ENCODE measurements at regions not wholly inside any gene's neighbourhood (a gene's known extent, or its start where the extent isn't known, plus 50 kb on each side); places are given as distances from the start of the nearest gene placed in this dataset.
"Not testable (repeated sequence)": the region's sequence is repeated elsewhere in the genome, so short reads cannot be mapped to it uniquely, and the experiment has no call there.

GRCh38 chr5:26419987-26420386 lies 618.4 kb downstream of the CDH9 start:
- no peaks in the 10 kb centered on the region for H3K9me3 ChIP-seq (ENCODE audit: insufficient read depth, low read length)
- no peaks in the 10 kb centered on the region for H3K36me3 ChIP-seq (ENCODE audit: insufficient read depth, insufficient read length, low read length)
- no peaks in the 10 kb centered on the region for H3K27me3 ChIP-seq (ENCODE audit: insufficient read depth, insufficient read length)
- DNase-seq (ENCODE audit: low read depth, low spot score) = no peak
- no peaks in the 10 kb centered on the region for H3K4me1 ChIP-seq (ENCODE audit: insufficient read depth, insufficient read length)
- no peak overlapping the region for H3K9ac ChIP-seq (ENCODE audit: insufficient read length, low read depth)
- TF ChIP-seq ZNF274 (IDR thresholded peaks at IDR 0.05; ENCODE audit: low read depth, low read length) = no peak
- TF ChIP-seq YY1 (IDR thresholded peaks at IDR 0.05; ENCODE audit: insufficient read depth, insufficient read length) = no peak
- TF ChIP-seq SUZ12 (IDR thresholded peaks at IDR 0.05; ENCODE audit: extremely low read depth, insufficient read depth, insufficient read length) = no peak
- H3K4me3 ChIP-seq (ENCODE audit: insufficient read length, low read depth) = no peak overlapping the region

- Histone ChIP-seq H3K4me1 (ENCODE audit: insufficient read depth, insufficient read length) (no peaks in the 10 kb centered on the region), H3K27me3 (ENCODE audit: insufficient read depth, insufficient read length) (no peaks in the 10 kb centered on the region), H3K9ac (ENCODE audit: insufficient read length, low read depth) (no peak overlapping the region), H3K36me3 (ENCODE audit: insufficient read depth, insufficient read length, low read length) (no peaks in the 10 kb centered on the region), H3K9me3 (ENCODE audit: insufficient read depth, low read length) (no peaks in the 10 kb centered on the region), H3K4me3 (ENCODE audit: insufficient read length, low read depth) (no peak overlapping the region)
- TF ChIP-seq SUZ12 (IDR thresholded peaks at IDR 0.05; ENCODE audit: extremely low read depth, insufficient read depth, insufficient read length) = no peak
- TF ChIP-seq ZNF274 (IDR thresholded peaks at IDR 0.05; ENCODE audit: low read depth, low read length) = no peak
- no peak for TF ChIP-seq YY1 (IDR thresholded peaks at IDR 0.05; ENCODE audit: insufficient read depth, insufficient read length)
- no peak for DNase-seq (ENCODE audit: low read depth, low spot score)
Measured at GRCh38 chr5:26416911-26417310, 621.5 kb downstream of the CDH9 start.

- no peaks in the 10 kb centered on the region for H3K9me3 ChIP-seq (ENCODE audit: insufficient read depth, low read length)
- H3K4me3 ChIP-seq (ENCODE audit: insufficient read length, low read depth) = no peak overlapping the region
- TF ChIP-seq ZNF274 (IDR thresholded peaks at IDR 0.05; ENCODE audit: low read depth, low read length) (no peak), YY1 (IDR thresholded peaks at IDR 0.05; ENCODE audit: insufficient read depth, insufficient read length) (no peak), SUZ12 (IDR thresholded peaks at IDR 0.05; ENCODE audit: extremely low read depth, insufficient read depth, insufficient read length) (no peak)
- H3K27me3 ChIP-seq (ENCODE audit: insufficient read depth, insufficient read length) = no peaks in the 10 kb centered on the region
- no peaks in the 10 kb centered on the region for H3K4me1 ChIP-seq (ENCODE audit: insufficient read depth, insufficient read length)
- no peak overlapping the region for H3K9ac ChIP-seq (ENCODE audit: insufficient read length, low read depth)
- H3K36me3 ChIP-seq (ENCODE audit: insufficient read depth, insufficient read length, low read length) = no peaks in the 10 kb centered on the region
- no peak for DNase-seq (ENCODE audit: low read depth, low spot score)
Measured at GRCh38 chr5:26415987-26416779, 622.2 kb downstream of the CDH9 start.

- Histone ChIP-seq H3K9me3 (ENCODE audit: insufficient read depth, low read length) (no peaks in the 10 kb centered on the region), H3K4me3 (ENCODE audit: insufficient read length, low read depth) (no peak overlapping the region), H3K27me3 (ENCODE audit: insufficient read depth, insufficient read length) (no peaks in the 10 kb centered on the region), H3K4me1 (ENCODE audit: insufficient read depth, insufficient read length) (no peaks in the 10 kb centered on the region), H3K36me3 (ENCODE audit: insufficient read depth, insufficient read length, low read length) (no peaks in the 10 kb centered on the region), H3K9ac (ENCODE audit: insufficient read length, low read depth) (no peak overlapping the region)
- DNase-seq (ENCODE audit: low read depth, low spot score) = no peak
- TF ChIP-seq YY1 (IDR thresholded peaks at IDR 0.05; ENCODE audit: insufficient read depth, insufficient read length) = no peak
- TF ChIP-seq SUZ12 (IDR thresholded peaks at IDR 0.05; ENCODE audit: extremely low read depth, insufficient read depth, insufficient read length) = no peak
- no peak for TF ChIP-seq ZNF274 (IDR thresholded peaks at IDR 0.05; ENCODE audit: low read depth, low read length)
Measured at GRCh38 chr5:26390608-26391007, 647.8 kb downstream of the CDH9 start.

GRCh38 chr5:26388976-26389375 lies 649.4 kb downstream of the CDH9 start:
- no peak for DNase-seq (ENCODE audit: low read depth, low spot score)
- TF ChIP-seq ZNF274 (IDR thresholded peaks at IDR 0.05; ENCODE audit: low read depth, low read length) = no peak
- TF ChIP-seq SUZ12 (IDR thresholded peaks at IDR 0.05; ENCODE audit: extremely low read depth, insufficient read depth, insufficient read length) = no peak
- TF ChIP-seq YY1 (IDR thresholded peaks at IDR 0.05; ENCODE audit: insufficient read depth, insufficient read length) = no peak
- no peaks in the 10 kb centered on the region for H3K27me3 ChIP-seq (ENCODE audit: insufficient read depth, insufficient read length)
- H3K4me3 ChIP-seq (ENCODE audit: insufficient read length, low read depth) = no peak overlapping the region
- H3K4me1 ChIP-seq (ENCODE audit: insufficient read depth, insufficient read length) = no peaks in the 10 kb centered on the region
- no peak overlapping the region for H3K9ac ChIP-seq (ENCODE audit: insufficient read length, low read depth)
- no peaks in the 10 kb centered on the region for H3K9me3 ChIP-seq (ENCODE audit: insufficient read depth, low read length)
- no peaks in the 10 kb centered on the region for H3K36me3 ChIP-seq (ENCODE audit: insufficient read depth, insufficient read length, low read length)

- Histone ChIP-seq H3K27me3 (ENCODE audit: insufficient read depth, insufficient read length) (no peaks in the 10 kb centered on the region), H3K9me3 (ENCODE audit: insufficient read depth, low read length) (no peaks in the 10 kb centered on the region), H3K36me3 (ENCODE audit: insufficient read depth, insufficient read length, low read length) (no peaks in the 10 kb centered on the region), H3K4me3 (ENCODE audit: insufficient read length, low read depth) (no peak overlapping the region), H3K9ac (ENCODE audit: insufficient read length, low read depth) (no peak overlapping the region), H3K4me1 (ENCODE audit: insufficient read depth, insufficient read length) (no peaks in the 10 kb centered on the region)
- TF ChIP-seq ZNF274 (IDR thresholded peaks at IDR 0.05; ENCODE audit: low read depth, low read length) = no peak
- no peak for TF ChIP-seq SUZ12 (IDR thresholded peaks at IDR 0.05; ENCODE audit: extremely low read depth, insufficient read depth, insufficient read length)
- no peak for TF ChIP-seq YY1 (IDR thresholded peaks at IDR 0.05; ENCODE audit: insufficient read depth, insufficient read length)
- no peak for DNase-seq (ENCODE audit: low read depth, low spot score)
Measured at GRCh38 chr5:26386532-26386931, 651.9 kb downstream of the CDH9 start.

- not testable (repeated sequence) for H3K9me3 ChIP-seq (ENCODE audit: insufficient read depth, low read length); H3K4me3 ChIP-seq (ENCODE audit: insufficient read length, low read depth); H3K36me3 ChIP-seq (ENCODE audit: insufficient read depth, insufficient read length, low read length); H3K27me3 ChIP-seq (ENCODE audit: insufficient read depth, insufficient read length); H3K4me1 ChIP-seq (ENCODE audit: insufficient read depth, insufficient read length); DNase-seq (ENCODE audit: low read depth, low spot score); H3K9ac ChIP-seq (ENCODE audit: insufficient read length, low read depth)
Measured at GRCh38 chr5:26364624-26365023, 673.8 kb downstream of the CDH9 start.

Data from NT2/D1 (cell line).